HepG2 (cell line): ENCODE measurements at regions not wholly inside any gene's neighbourhood (a gene's known extent, or its start where the extent isn't known, plus 50 kb on each side); places are given as distances from the start of the nearest gene placed in this dataset.

Source experiments
- ASH2L ChIP-seq: fragments of 300-600, 200-600 bp; sonication (generic); IDR thresholded peaks from 2 replicates; pipeline ENCODE4 v1.7.0; 2017; ENCODE audit warnings: low read depth, mild to moderate bottlenecking, moderate library complexity, mixed read lengths, low read length; ENCODE audit not compliant: insufficient read length
- CC2D1A ChIP-seq: sonication (generic); formaldehyde crosslinking; IDR thresholded peaks from 2 replicates; pipeline ENCODE4 v1.8.1; 2023; ENCODE audit warnings: mild to moderate bottlenecking, missing genetic modification reagents
- CCDC6 ChIP-seq: sonication (generic); formaldehyde crosslinking; IDR thresholded peaks from 2 replicates; pipeline ENCODE4 v1.8.1; 2022; ENCODE audit warnings: mild to moderate bottlenecking, missing genetic modification reagents, moderate library complexity
- CENPT ChIP-seq: sonication (generic); formaldehyde crosslinking; IDR thresholded peaks from 2 replicates; pipeline ENCODE4 v1.8.0; 2022; ENCODE audit warnings: low read depth, mild to moderate bottlenecking, moderate library complexity, missing genetic modification reagents
- GATAD2A ChIP-seq: IDR thresholded peaks from 2 replicates; pipeline ENCODE4 v1.6.1; 2016
- GTF2F1 ChIP-seq: fragments of 150-350 bp; IDR thresholded peaks from 2 replicates; pipeline ENCODE4 v1.6.1; 2014; ENCODE audit warnings: low read length
- RCOR2 ChIP-seq: IDR thresholded peaks from 2 replicates; pipeline ENCODE4 v1.6.1; 2016; ENCODE audit warnings: missing biosample characterization, missing genetic modification reagents
- RXRA ChIP-seq: sonication (generic); formaldehyde crosslinking; IDR thresholded peaks from 2 replicates; pipeline ENCODE4 v1.5.1; 2020; ENCODE audit warnings: missing genetic modification reagents
- SMAD9 ChIP-seq: sonication (generic); formaldehyde crosslinking; IDR thresholded peaks from 2 replicates; pipeline ENCODE4 v1.5.1; 2020; ENCODE audit warnings: mild to moderate bottlenecking, missing genetic modification reagents
- SNAI1 ChIP-seq: sonication (generic); formaldehyde crosslinking; IDR thresholded peaks from 2 replicates; pipeline ENCODE4 v1.5.0; 2020; ENCODE audit warnings: mild to moderate bottlenecking, missing genetic modification reagents, borderline replicate concordance
- SNRNP70 ChIP-seq: fragments of 200-400 bp; formaldehyde crosslinking; IDR thresholded peaks from 2 replicates; pipeline ENCODE4 v1.6.1; 2017; ENCODE audit warnings: mild to moderate bottlenecking, low read depth, low read length, moderate library complexity
- SOX5 ChIP-seq: IDR thresholded peaks from 2 replicates; pipeline ENCODE4 v1.6.1; 2016; ENCODE audit warnings: borderline replicate concordance
- SOX6 ChIP-seq, 2 experiments: fragments of 450-650 bp in 1 of 2; sonication (generic) in 1 of 2; formaldehyde crosslinking in 1 of 2; IDR thresholded peaks; 2 replicates each; pipeline versions ENCODE4 v1.4.0 to v1.6.1; 2017 to 2020; ENCODE audit warnings: antibody characterized with exemption in 1 of 2, mild to moderate bottlenecking in 1 of 2, missing genetic modification reagents in 1 of 2
- SP1 ChIP-seq, 2 experiments: fragments of 450-650 bp in 1 of 2; sonication (generic) in 1 of 2; formaldehyde crosslinking in 1 of 2; IDR thresholded peaks; 2 replicates each; pipeline versions ENCODE4 v1.4.0 to v1.6.1; 2016 to 2020; ENCODE audit warnings: missing genetic modification reagents in 1 of 2
- THAP11 ChIP-seq: IDR thresholded peaks from 2 replicates; pipeline ENCODE4 v1.6.1; 2016; ENCODE audit warnings: missing biosample characterization, missing genetic modification reagents
- YY1 ChIP-seq: IDR thresholded peaks from 2 replicates; pipeline ENCODE4 v1.6.1; 2011; ENCODE audit warnings: low read length, low read depth, moderate library complexity, mild to moderate bottlenecking; ENCODE audit not compliant: insufficient read depth, insufficient replicate concordance
- ZBTB20 ChIP-seq: sonication (generic); formaldehyde crosslinking; IDR thresholded peaks from 2 replicates; pipeline ENCODE4 v1.8.1; 2023; ENCODE audit warnings: missing genetic modification reagents, low read depth, mild to moderate bottlenecking, borderline replicate concordance
- ZNF468 ChIP-seq: sonication (generic); formaldehyde crosslinking; IDR thresholded peaks from 2 replicates; pipeline ENCODE4 v1.8.0; 2022; ENCODE audit warnings: mild to moderate bottlenecking, moderate library complexity, missing genetic modification reagents
- ZNF766 ChIP-seq: sonication (generic); formaldehyde crosslinking; IDR thresholded peaks from 2 replicates; pipeline ENCODE4 v1.5.0; 2020; ENCODE audit warnings: missing genetic modification reagents, borderline replicate concordance
- ZNF777 ChIP-seq: sonication (generic); formaldehyde crosslinking; IDR thresholded peaks from 2 replicates; pipeline ENCODE4 v1.4.0; 2020; ENCODE audit warnings: missing genetic modification reagents
- TF ChIP-seq, protein P1 (sequence below): sonication (generic); formaldehyde crosslinking; IDR thresholded peaks from 2 replicates; pipeline ENCODE4 v1.5.0; 2020; ENCODE audit warnings: mild to moderate bottlenecking, missing genetic modification reagents, moderate library complexity
- TF ChIP-seq, protein P2 (sequence below): sonication (generic); formaldehyde crosslinking; IDR thresholded peaks from 2 replicates; pipeline ENCODE4 v1.5.0; 2020; ENCODE audit warnings: missing genetic modification reagents
- TF ChIP-seq, protein P3 (sequence below), 2 experiments: sonication (generic) in 1 of 2; formaldehyde crosslinking in 1 of 2; IDR thresholded peaks; 2 replicates each; pipeline versions ENCODE4 v1.5.1 to v1.6.1; 2011 to 2020; ENCODE audit warnings: borderline replicate concordance in 1 of 2, low read depth in 1 of 2, low read length in 1 of 2, mild to moderate bottlenecking in 1 of 2, missing genetic modification reagents in 1 of 2, moderate library complexity in 1 of 2
- TF ChIP-seq, protein P4 (sequence below): sonication (generic); formaldehyde crosslinking; IDR thresholded peaks from 2 replicates; pipeline ENCODE4 v1.4.0; 2020; ENCODE audit warnings: missing genetic modification reagents

DNA sequence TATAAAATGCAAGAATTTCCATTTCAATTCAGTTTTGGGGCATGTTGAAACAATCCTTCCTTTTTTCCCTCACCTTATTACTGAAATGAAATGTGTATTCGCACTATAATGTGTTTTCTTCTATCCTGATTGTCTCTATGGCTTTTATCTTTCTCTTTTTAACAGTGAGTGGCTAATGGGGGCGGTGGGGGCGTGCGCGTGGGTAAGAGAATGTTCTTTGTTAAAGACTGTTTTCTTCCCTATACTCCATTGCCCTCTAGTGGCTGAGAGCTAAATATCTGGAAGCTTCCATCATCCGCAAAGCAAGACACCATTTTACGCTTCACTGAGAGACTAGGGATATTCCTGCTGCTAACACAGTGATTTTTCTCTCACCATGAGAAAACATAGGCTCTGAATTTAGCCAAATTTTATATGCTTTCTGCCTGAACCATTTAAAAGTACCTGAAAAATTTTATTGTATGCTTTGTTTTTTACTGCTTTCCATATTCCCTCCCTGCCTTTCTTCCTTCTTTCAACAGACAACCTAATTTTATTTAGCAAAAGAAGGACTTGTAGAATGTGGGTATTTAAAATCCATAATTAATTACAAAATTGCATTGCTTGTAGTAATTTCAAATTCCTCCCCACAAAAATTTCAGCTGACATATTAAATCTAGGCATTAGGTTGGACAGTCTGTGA is 194.0 kb downstream of the GASK1B start (continued):
- TF ChIP-seq ZBTB20 (CRISPR knock-in tag), result no peak
- no peak for TF ChIP-seq RXRA (CRISPR knock-in tag)
- TF ChIP-seq, protein P1, sequence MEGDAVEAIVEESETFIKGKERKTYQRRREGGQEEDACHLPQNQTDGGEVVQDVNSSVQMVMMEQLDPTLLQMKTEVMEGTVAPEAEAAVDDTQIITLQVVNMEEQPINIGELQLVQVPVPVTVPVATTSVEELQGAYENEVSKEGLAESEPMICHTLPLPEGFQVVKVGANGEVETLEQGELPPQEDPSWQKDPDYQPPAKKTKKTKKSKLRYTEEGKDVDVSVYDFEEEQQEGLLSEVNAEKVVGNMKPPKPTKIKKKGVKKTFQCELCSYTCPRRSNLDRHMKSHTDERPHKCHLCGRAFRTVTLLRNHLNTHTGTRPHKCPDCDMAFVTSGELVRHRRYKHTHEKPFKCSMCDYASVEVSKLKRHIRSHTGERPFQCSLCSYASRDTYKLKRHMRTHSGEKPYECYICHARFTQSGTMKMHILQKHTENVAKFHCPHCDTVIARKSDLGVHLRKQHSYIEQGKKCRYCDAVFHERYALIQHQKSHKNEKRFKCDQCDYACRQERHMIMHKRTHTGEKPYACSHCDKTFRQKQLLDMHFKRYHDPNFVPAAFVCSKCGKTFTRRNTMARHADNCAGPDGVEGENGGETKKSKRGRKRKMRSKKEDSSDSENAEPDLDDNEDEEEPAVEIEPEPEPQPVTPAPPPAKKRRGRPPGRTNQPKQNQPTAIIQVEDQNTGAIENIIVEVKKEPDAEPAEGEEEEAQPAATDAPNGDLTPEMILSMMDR, result peak; percentile 88
- no peak for TF ChIP-seq CC2D1A (CRISPR knock-in tag)
- no peak for TF ChIP-seq CCDC6 (CRISPR knock-in tag)
- no peak for TF ChIP-seq SOX5 (CRISPR knock-in tag)
- TF ChIP-seq RCOR2, result no peak
- no peak for TF ChIP-seq SP1 (IDR thresholded peaks at IDR 0.05)
- no peak for TF ChIP-seq SP1 (CRISPR knock-in tag; IDR thresholded peaks at IDR 0.05)
- TF ChIP-seq THAP11 (CRISPR knock-in tag), result no peak
- TF ChIP-seq ZNF468 (CRISPR knock-in tag), result no peak
- TF ChIP-seq SMAD9 (CRISPR knock-in tag), result no peak
- TF ChIP-seq YY1, result peak; percentile 33
- no peak for TF ChIP-seq ASH2L
- no peak for TF ChIP-seq CENPT
- TF ChIP-seq GTF2F1, result no peak
- peak; percentile 44 for TF ChIP-seq GATAD2A (CRISPR knock-in tag)
- TF ChIP-seq ZNF777 (CRISPR knock-in tag), result no peak
- TF ChIP-seq ZNF766 (CRISPR knock-in tag), result no peak
- TF ChIP-seq, protein P2, sequence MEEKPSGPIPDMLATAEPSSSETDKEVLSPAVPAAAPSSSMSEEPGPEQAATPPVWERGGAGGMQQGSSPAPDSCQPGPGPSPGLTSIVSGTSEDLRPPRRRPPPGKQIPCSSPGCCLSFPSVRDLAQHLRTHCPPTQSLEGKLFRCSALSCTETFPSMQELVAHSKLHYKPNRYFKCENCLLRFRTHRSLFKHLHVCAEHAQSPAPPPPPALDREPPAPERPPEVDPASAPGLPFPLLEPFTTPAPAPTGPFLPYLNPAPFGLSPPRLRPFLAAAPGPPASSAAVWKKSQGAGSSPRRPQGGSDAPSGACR, result no peak
- TF ChIP-seq, protein P3, sequence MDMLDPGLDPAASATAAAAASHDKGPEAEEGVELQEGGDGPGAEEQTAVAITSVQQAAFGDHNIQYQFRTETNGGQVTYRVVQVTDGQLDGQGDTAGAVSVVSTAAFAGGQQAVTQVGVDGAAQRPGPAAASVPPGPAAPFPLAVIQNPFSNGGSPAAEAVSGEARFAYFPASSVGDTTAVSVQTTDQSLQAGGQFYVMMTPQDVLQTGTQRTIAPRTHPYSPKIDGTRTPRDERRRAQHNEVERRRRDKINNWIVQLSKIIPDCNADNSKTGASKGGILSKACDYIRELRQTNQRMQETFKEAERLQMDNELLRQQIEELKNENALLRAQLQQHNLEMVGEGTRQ (IDR thresholded peaks at IDR 0.05; ENCODE audit: low read depth, low read length), result no peak
- TF ChIP-seq, protein P3 (CRISPR knock-in tag; IDR thresholded peaks at IDR 0.05; ENCODE audit: borderline replicate concordance), result no peak
- TF ChIP-seq, protein P4, sequence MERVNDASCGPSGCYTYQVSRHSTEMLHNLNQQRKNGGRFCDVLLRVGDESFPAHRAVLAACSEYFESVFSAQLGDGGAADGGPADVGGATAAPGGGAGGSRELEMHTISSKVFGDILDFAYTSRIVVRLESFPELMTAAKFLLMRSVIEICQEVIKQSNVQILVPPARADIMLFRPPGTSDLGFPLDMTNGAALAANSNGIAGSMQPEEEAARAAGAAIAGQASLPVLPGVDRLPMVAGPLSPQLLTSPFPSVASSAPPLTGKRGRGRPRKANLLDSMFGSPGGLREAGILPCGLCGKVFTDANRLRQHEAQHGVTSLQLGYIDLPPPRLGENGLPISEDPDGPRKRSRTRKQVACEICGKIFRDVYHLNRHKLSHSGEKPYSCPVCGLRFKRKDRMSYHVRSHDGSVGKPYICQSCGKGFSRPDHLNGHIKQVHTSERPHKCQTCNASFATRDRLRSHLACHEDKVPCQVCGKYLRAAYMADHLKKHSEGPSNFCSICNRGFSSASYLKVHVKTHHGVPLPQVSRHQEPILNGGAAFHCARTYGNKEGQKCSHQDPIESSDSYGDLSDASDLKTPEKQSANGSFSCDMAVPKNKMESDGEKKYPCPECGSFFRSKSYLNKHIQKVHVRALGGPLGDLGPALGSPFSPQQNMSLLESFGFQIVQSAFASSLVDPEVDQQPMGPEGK (CRISPR knock-in tag), result peak; percentile 83
- no peak for TF ChIP-seq SOX6 (IDR thresholded peaks at IDR 0.05)
- 0 out of 2 replicates have a peak, but pooled peaks have one; percentile 10 for TF ChIP-seq SOX6 (CRISPR knock-in tag; IDR thresholded peaks at IDR 0.05)
- no peak for TF ChIP-seq SNAI1 (CRISPR knock-in tag)
- TF ChIP-seq SNRNP70, result no peak
